B cell (primary cell): ENCODE measurements at regions not wholly inside any gene's neighbourhood (a gene's known extent, or its start where the extent isn't known, plus 50 kb on each side); places are given as distances from the start of the nearest gene placed in this dataset.

Experiments used
- ATAC-seq: fragments of 200-7000 bp; cut with Tn5 transposase; one replicate; pipeline ENCODE4 v1.10.0; 2021; ENCODE audit warnings: low read depth, mild to moderate bottlenecking, moderate number of reproducible peaks, moderate library complexity
- CTCF ChIA-PET: fragments of 350-600 bp; sonication (Branson Sonifier 250); formaldehyde crosslinking; loops from one replicate; lab custom pipeline; 2021; ENCODE audit warnings: antibody characterized with exemption, inconsistent platforms; lab: Charles Lee
- POLR2A ChIA-PET: fragments of 350-600 bp; sonication (Branson Sonifier 250); formaldehyde crosslinking; loops from one replicate; lab custom pipeline; 2021; ENCODE audit warnings: antibody characterized with exemption; lab: Charles Lee
- DNase-seq: peaks from one replicate; pipeline ENCODE4 v3.0.0; 2013
- H2AFZ ChIP-seq: 2 replicates; pipeline ENCODE4 v1.6.1; 2012; ENCODE audit warnings: mild to moderate bottlenecking, low read depth, low read length; ENCODE audit not compliant: insufficient read depth, poor library complexity, severe bottlenecking
- H3K27ac ChIP-seq, 2 donors: 1 replicate in 1 of 2; 2 replicates in 1 of 2; pipeline ENCODE4 v1.5.1; 2012 to 2013; ENCODE audit warnings: low read length in 2 of 2, mild to moderate bottlenecking in 2 of 2, moderate library complexity in 1 of 2
- H3K27me3 ChIP-seq, 4 experiments: fragments of 200-600 bp in 1 of 4; sonication (generic) in 1 of 4; replicated peaks in 1 of 4; 1 replicate in 2 of 4; 2 replicates in 2 of 4; pipeline versions ENCODE4 v1.6.1 to v1.7.0; 2013 to 2016; ENCODE audit warnings: low read length in 3 of 4, mild to moderate bottlenecking in 2 of 4, mixed read lengths in 1 of 4, moderate library complexity in 1 of 4; ENCODE audit not compliant: insufficient read depth in 4 of 4, control insufficient read depth in 3 of 4; ENCODE audit errors: control extremely low read depth in 1 of 4
- H3K36me3 ChIP-seq, 2 experiments: replicated peaks in 1 of 2; 1 replicate in 1 of 2; 2 replicates in 1 of 2; pipeline versions ENCODE4 v1.6.1 to v1.7.1; 2013; ENCODE audit warnings: low read length in 1 of 2; ENCODE audit not compliant: insufficient read depth in 2 of 2, control insufficient read depth in 1 of 2; ENCODE audit errors: control extremely low read depth in 1 of 2, extremely low read depth in 1 of 2
- H3K4me1 ChIP-seq, 2 donors: fragments of 200-600 bp in 1 of 2; sonication (generic) in 1 of 2; 1 replicate in 1 of 2; 2 replicates in 1 of 2; pipeline versions ENCODE4 v1.5.1 to v1.6.1; 2013 to 2017; ENCODE audit warnings: low read length in 2 of 2; ENCODE audit not compliant: control insufficient read depth in 2 of 2, insufficient read depth in 2 of 2
- H3K4me2 ChIP-seq: replicated peaks from 2 replicates; pipeline ENCODE3; 2012; ENCODE audit warnings: mild to moderate bottlenecking, low read depth, low read length; ENCODE audit not compliant: poor library complexity, severe bottlenecking
- H3K4me3 ChIP-seq, 5 experiments: fragments of 200-600 bp in 1 of 5; sonication (generic) in 1 of 5; 1 replicate in 3 of 5; 2 replicates in 2 of 5; pipeline versions ENCODE4 v1.5.1 to v1.7.0; 2011 to 2016; ENCODE audit warnings: low read length in 4 of 5, mild to moderate bottlenecking in 4 of 5, low read depth in 2 of 5, control low read depth in 1 of 5, moderate library complexity in 1 of 5; ENCODE audit not compliant: insufficient read depth in 1 of 5; ENCODE audit errors: control extremely low read depth in 1 of 5, extremely low read depth in 1 of 5
- H3K79me2 ChIP-seq: fragments of 200-600 bp; sonication (generic); one replicate; pipeline ENCODE4 v1.6.0; 2016; ENCODE audit warnings: low read length; ENCODE audit not compliant: control insufficient read depth, insufficient read depth
- H3K9ac ChIP-seq: fragments of 200-600 bp; sonication (generic); 2 replicates; pipeline ENCODE4 v1.6.1; 2017; ENCODE audit warnings: mild to moderate bottlenecking, low read length, moderate library complexity
- H3K9me3 ChIP-seq, 3 donors: one replicate each; pipeline versions ENCODE4 v1.6.1 to v1.7.1; 2013; ENCODE audit warnings: low read length in 2 of 3; ENCODE audit not compliant: control insufficient read depth in 2 of 3, insufficient read depth in 1 of 3; ENCODE audit errors: control extremely low read depth in 1 of 3
- H4K20me1 ChIP-seq: 2 replicates; pipeline ENCODE4 v1.6.0; 2012; ENCODE audit warnings: mild to moderate bottlenecking, low read length; ENCODE audit not compliant: insufficient read depth, control insufficient read depth, poor library complexity, severe bottlenecking
- H3K27ac Mint-ChIP-seq: one replicate; pipeline ENCODE4 v1.8.0; 2021; ENCODE audit warnings: mixed read lengths
- H3K27me3 Mint-ChIP-seq: one replicate; pipeline ENCODE4 v1.8.0; 2021; ENCODE audit warnings: mixed read lengths
- H3K4me1 Mint-ChIP-seq: one replicate; pipeline ENCODE4 v1.8.0; 2021; ENCODE audit warnings: mixed read lengths
- H3K4me3 Mint-ChIP-seq: one replicate; pipeline ENCODE4 v1.8.0; 2021; ENCODE audit warnings: mixed read lengths
- H3K9me3 Mint-ChIP-seq: one replicate; pipeline ENCODE4 v1.8.0; 2022; ENCODE audit warnings: mixed read lengths; ENCODE audit not compliant: insufficient read depth
- EZH2 ChIP-seq: IDR thresholded peaks from 2 replicates; pipeline ENCODE4 v1.6.1; 2012; ENCODE audit warnings: borderline replicate concordance, low read depth, mild to moderate bottlenecking, moderate library complexity, low read length; ENCODE audit not compliant: insufficient read depth, poor library complexity, severe bottlenecking
- WGBS: methylation state at CpG from one replicate; pipeline ENCODE4 v1.1.5; 2013; ENCODE audit warnings: missing lambda C conversion rate; ENCODE audit not compliant: insufficient coverage; 5-methylcytosine and 5-hydroxymethylcytosine counted together
- intact Hi-C: fragments of 100-400 bp; cut with micrococcal nuclease; formaldehyde crosslinking; loops from one replicate; pipeline ENCODE4 v1.10.0; 2022
- TF ChIP-seq, protein P1 (sequence below): fragments of 200-600 bp; IDR thresholded peaks from one replicate; pipeline ENCODE4 v1.8.0; 2022; ENCODE audit warnings: antibody characterized with exemption, mild to moderate bottlenecking

DNA sequence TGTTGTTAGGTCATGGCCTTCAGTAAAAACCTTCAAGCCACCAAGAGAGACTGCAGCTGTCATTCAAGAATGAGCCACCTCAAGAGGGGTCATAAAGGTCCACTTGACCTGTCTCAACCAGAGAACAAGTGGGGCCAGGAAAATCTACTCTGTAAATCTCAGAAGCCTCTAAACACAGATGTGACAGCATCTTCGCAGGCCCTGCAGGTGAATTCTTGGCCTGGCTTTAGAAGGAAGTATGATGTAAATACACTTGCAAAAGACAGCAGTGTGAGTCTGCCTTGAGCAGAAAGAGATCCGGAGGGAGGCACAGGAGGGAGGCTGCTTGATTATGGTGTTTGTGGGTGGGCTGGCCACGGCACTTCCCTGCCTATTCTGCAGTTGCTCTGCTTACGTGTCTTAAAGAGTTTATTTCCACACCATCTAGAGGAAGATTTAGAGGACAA is 1082.9 kb downstream of the UQCRFS1 start:
- Histone ChIP-seq H4K20me1 (no peaks in the 10 kb centered on the region), H3K4me3 (no peak overlapping the region), H3K4me2 (no peak overlapping the region), H3K79me2 (no peaks in the 10 kb centered on the region), H3K27me3 (no peaks in the 10 kb centered on the region), H3K9me3 (peaks cover 0 to 4% (median 0%) of the 10 kb centered on the region in 3 donors), H3K9ac (no peak overlapping the region), H3K36me3 (no peaks in the 10 kb centered on the region), H2AFZ (no peak overlapping the region), H3K27ac (no peak overlapping the region), H3K4me1 (no peaks in the 10 kb centered on the region)
- CTCF ChIA-PET: no interaction called here
- H3K4me1 Mint-ChIP-seq: no peaks in the 10 kb centered on the region
- H3K27ac Mint-ChIP-seq: no peak overlapping the region
- H3K27me3 Mint-ChIP-seq: no peaks in the 10 kb centered on the region
- no peak overlapping the region for H3K4me3 Mint-ChIP-seq
- POLR2A ChIA-PET: no interaction called here
- TF ChIP-seq, protein P1, sequence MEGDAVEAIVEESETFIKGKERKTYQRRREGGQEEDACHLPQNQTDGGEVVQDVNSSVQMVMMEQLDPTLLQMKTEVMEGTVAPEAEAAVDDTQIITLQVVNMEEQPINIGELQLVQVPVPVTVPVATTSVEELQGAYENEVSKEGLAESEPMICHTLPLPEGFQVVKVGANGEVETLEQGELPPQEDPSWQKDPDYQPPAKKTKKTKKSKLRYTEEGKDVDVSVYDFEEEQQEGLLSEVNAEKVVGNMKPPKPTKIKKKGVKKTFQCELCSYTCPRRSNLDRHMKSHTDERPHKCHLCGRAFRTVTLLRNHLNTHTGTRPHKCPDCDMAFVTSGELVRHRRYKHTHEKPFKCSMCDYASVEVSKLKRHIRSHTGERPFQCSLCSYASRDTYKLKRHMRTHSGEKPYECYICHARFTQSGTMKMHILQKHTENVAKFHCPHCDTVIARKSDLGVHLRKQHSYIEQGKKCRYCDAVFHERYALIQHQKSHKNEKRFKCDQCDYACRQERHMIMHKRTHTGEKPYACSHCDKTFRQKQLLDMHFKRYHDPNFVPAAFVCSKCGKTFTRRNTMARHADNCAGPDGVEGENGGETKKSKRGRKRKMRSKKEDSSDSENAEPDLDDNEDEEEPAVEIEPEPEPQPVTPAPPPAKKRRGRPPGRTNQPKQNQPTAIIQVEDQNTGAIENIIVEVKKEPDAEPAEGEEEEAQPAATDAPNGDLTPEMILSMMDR: no peak
- no peak for ATAC-seq
- 14% methylated on average over 1 of the region's 4 CpGs for WGBS
- no peak for DNase-seq
- peaks cover 4% of the 10 kb centered on the region for H3K9me3 Mint-ChIP-seq
- intact Hi-C loops: no loop called here

GRCh38 chr19:28128341-28128740 is 1084.6 kb downstream of the UQCRFS1 start:
- H4K20me1 ChIP-seq: no peaks in the 10 kb centered on the region
- H3K27me3 Mint-ChIP-seq: no peaks in the 10 kb centered on the region
- H3K4me1 Mint-ChIP-seq: no peaks in the 10 kb centered on the region
- no peak for ATAC-seq
- no peak for DNase-seq
- H3K4me2 ChIP-seq: no peak overlapping the region
- H3K9me3 Mint-ChIP-seq: peaks cover 5% of the 10 kb centered on the region
- ChIA-PET CTCF (no interaction called here), POLR2A (no interaction called here)
- H2AFZ ChIP-seq: no peak overlapping the region
- H3K4me1 ChIP-seq: no peaks in the 10 kb centered on the region
- no peak overlapping the region for H3K27ac ChIP-seq
- H3K79me2 ChIP-seq: no peaks in the 10 kb centered on the region
- H3K36me3 ChIP-seq: no peaks in the 10 kb centered on the region
- H3K27ac Mint-ChIP-seq: no peak overlapping the region
- 95% methylated on average over 2 of the region's 4 CpGs for WGBS
- no peak overlapping the region for H3K4me3 ChIP-seq
- TF ChIP-seq, protein P1: no peak
- TF ChIP-seq EZH2: no peak
- H3K9me3 ChIP-seq: peaks cover 0 to 4% (median 0%) of the 10 kb centered on the region in 3 donors
- intact Hi-C loops: no loop called here
- no peaks in the 10 kb centered on the region for H3K27me3 ChIP-seq
- H3K9ac ChIP-seq: no peak overlapping the region
- H3K4me3 Mint-ChIP-seq: no peak overlapping the region
